GM23338 (cell line): ENCODE measurements at regions not wholly inside any gene's neighbourhood (a gene's known extent, or its start where the extent isn't known, plus 50 kb on each side); places are given as distances from the start of the nearest gene placed in this dataset.

Source experiments
- ATAC-seq: fragments of 200-7000 bp; cut with Tn5 transposase; 3 replicates; pipeline ENCODE4 v1.9.1; 2020
- DNase-seq: peaks from one replicate; pipeline ENCODE4 v3.0.0-alpha.2; 2015; ENCODE audit warnings: low spot score
- H2AFZ ChIP-seq: fragments of 200-600 bp; sonication (generic); 2 replicates; pipeline ENCODE4 v1.8.0; 2016; ENCODE audit warnings: antibody characterized with exemption, mild to moderate bottlenecking, moderate library complexity
- H3F3A ChIP-seq: fragments of 200-600 bp; sonication (generic); replicated peaks from 2 replicates; pipeline ENCODE4 v1.8.0; 2017; ENCODE audit warnings: antibody characterized with exemption, mixed run types, low read depth
- H3K27ac ChIP-seq: fragments of 200-600 bp; sonication (generic); 2 replicates; pipeline ENCODE4 v1.6.1; 2016; ENCODE audit warnings: low read depth
- H3K27me3 ChIP-seq: fragments of 200-600 bp; sonication (generic); 2 replicates; pipeline ENCODE4 v1.8.0; 2016; ENCODE audit warnings: mild to moderate bottlenecking, mixed run types, moderate library complexity; ENCODE audit not compliant: insufficient read depth
- H3K36me3 ChIP-seq: fragments of 200-600 bp; sonication (generic); 2 replicates; pipeline ENCODE4 v1.8.0; 2016; ENCODE audit warnings: mild to moderate bottlenecking; ENCODE audit not compliant: insufficient read depth
- H3K4me1 ChIP-seq: fragments of 200-600 bp; sonication (generic); 2 replicates; pipeline ENCODE4 v1.8.0; 2016; ENCODE audit warnings: mild to moderate bottlenecking, moderate library complexity; ENCODE audit not compliant: insufficient read depth
- H3K4me2 ChIP-seq: fragments of 200-600 bp; sonication (generic); 2 replicates; pipeline ENCODE4 v1.7.1; 2017; ENCODE audit warnings: mixed run types
- H3K4me3 ChIP-seq: fragments of 200-600 bp; sonication (generic); 2 replicates; pipeline ENCODE4 v1.6.1; 2016; ENCODE audit warnings: mixed run types
- H3K79me2 ChIP-seq: fragments of 200-600 bp; sonication (generic); replicated peaks from 2 replicates; pipeline ENCODE4 v1.8.0; 2017; ENCODE audit warnings: mild to moderate bottlenecking; ENCODE audit not compliant: insufficient read depth
- H3K9me2 ChIP-seq: fragments of 200-600 bp; sonication (generic); 2 replicates; pipeline ENCODE4 v1.8.0; 2017; ENCODE audit not compliant: insufficient read depth
- H4K20me1 ChIP-seq: fragments of 200-600 bp; sonication (generic); replicated peaks from 2 replicates; pipeline ENCODE4 v1.8.0; 2017; ENCODE audit warnings: mild to moderate bottlenecking; ENCODE audit not compliant: insufficient read depth
- H3K27ac Mint-ChIP-seq: 2 replicates; pipeline ENCODE4 v1.8.0; 2020; ENCODE audit warnings: inconsistent platforms, mild to moderate bottlenecking, moderate library complexity, mixed read lengths
- H3K27me3 Mint-ChIP-seq: 3 replicates; pipeline ENCODE4 v1.8.0; 2022; ENCODE audit warnings: low read depth, mild to moderate bottlenecking, moderate library complexity, mixed read lengths, inconsistent platforms; ENCODE audit not compliant: insufficient read depth, poor library complexity
- H3K36me3 Mint-ChIP-seq: 3 replicates; pipeline ENCODE4 v1.8.0; 2021; ENCODE audit warnings: low read depth, mild to moderate bottlenecking, inconsistent platforms, moderate library complexity, mixed read lengths
- H3K4me1 Mint-ChIP-seq: 3 replicates; pipeline ENCODE4 v1.8.0; 2020; ENCODE audit warnings: mild to moderate bottlenecking, inconsistent platforms, mixed read lengths
- H3K4me3 Mint-ChIP-seq: 3 replicates; pipeline ENCODE4 v1.8.0; 2021; ENCODE audit warnings: moderate library complexity, mild to moderate bottlenecking, inconsistent platforms, mixed read lengths
- H3K9me3 Mint-ChIP-seq: 3 replicates; pipeline ENCODE4 v1.8.0; 2020; ENCODE audit warnings: moderate library complexity, mild to moderate bottlenecking, inconsistent platforms, mixed read lengths
- JUNB ChIP-seq: IDR thresholded peaks from one replicate; pipeline ENCODE4 v1.6.1; 2016; ENCODE audit warnings: antibody characterized with exemption; ENCODE audit not compliant: unreplicated experiment
- NANOG ChIP-seq: IDR thresholded peaks from 2 replicates; pipeline ENCODE4 v1.6.1; 2016; ENCODE audit warnings: antibody characterized with exemption, borderline replicate concordance
- POLR2AphosphoS5 ChIP-seq: IDR thresholded peaks from 2 replicates; pipeline ENCODE4 v1.6.1; 2016; ENCODE audit warnings: antibody characterized with exemption, low read depth
- ZNF114 ChIP-seq: fragments of 250-450 bp; sonication (Bioruptor Pico); IDR thresholded peaks from 2 replicates; pipeline ENCODE4 v1.5.0; 2020; ENCODE audit warnings: mild to moderate bottlenecking, moderate library complexity
- TF ChIP-seq, protein P1 (sequence below): IDR thresholded peaks from 2 replicates; pipeline ENCODE4 v1.6.1; 2016; ENCODE audit warnings: antibody characterized with exemption
- TF ChIP-seq, protein P2 (sequence below), 2 experiments: fragments of 200-600 bp in 1 of 2; sonication (generic) in 1 of 2; conservative IDR thresholded peaks; 2 replicates each; pipeline versions ENCODE4 v1.5.1 to v1.6.1; 2016 to 2017; ENCODE audit warnings: antibody characterized with exemption in 2 of 2, low read depth in 2 of 2, mild to moderate bottlenecking in 2 of 2, moderate library complexity in 1 of 2
- TF ChIP-seq, protein P3 (sequence below): fragments of 250-450 bp; sonication (Bioruptor Pico); IDR thresholded peaks from 2 replicates; pipeline ENCODE4 v1.5.0; 2020; ENCODE audit warnings: mild to moderate bottlenecking, moderate library complexity

DNA sequence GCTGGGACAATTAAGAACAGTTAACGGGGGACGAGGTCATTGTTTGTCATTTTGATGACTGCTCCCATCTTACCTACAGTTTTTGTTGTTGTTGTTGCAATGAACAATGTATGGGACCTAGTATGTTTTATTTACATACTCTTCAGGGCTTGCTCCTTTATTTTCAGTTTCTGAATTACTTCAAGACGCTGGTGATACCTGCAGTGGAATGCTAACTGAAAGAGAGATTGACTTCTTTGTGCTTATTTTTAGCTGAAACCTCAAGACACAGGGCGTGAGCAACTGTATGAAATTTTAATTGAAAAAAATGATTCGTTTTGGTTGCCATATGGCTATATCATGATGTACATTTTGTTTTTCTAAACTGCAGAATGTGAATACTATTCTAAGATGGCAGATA, 297.9 kb downstream of the EDEM1 start:
- Histone ChIP-seq H2AFZ (no peak overlapping the region), H3K36me3 (peaks cover 5% of the 10 kb centered on the region; the same call in 1 of the 2 replicates)

More for the DNA sequence above, 297.9 kb downstream of the EDEM1 start:
- ATAC-seq (no peak), DNase-seq (no peak)
- TF ChIP-seq POLR2AphosphoS5 (no peak), ZNF114 (CRISPR knock-in tag) (no peak), JUNB (no peak), NANOG (no peak)
- TF ChIP-seq, protein P1, sequence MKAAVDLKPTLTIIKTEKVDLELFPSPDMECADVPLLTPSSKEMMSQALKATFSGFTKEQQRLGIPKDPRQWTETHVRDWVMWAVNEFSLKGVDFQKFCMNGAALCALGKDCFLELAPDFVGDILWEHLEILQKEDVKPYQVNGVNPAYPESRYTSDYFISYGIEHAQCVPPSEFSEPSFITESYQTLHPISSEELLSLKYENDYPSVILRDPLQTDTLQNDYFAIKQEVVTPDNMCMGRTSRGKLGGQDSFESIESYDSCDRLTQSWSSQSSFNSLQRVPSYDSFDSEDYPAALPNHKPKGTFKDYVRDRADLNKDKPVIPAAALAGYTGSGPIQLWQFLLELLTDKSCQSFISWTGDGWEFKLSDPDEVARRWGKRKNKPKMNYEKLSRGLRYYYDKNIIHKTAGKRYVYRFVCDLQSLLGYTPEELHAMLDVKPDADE, result no peak
- TF ChIP-seq, protein P2, sequence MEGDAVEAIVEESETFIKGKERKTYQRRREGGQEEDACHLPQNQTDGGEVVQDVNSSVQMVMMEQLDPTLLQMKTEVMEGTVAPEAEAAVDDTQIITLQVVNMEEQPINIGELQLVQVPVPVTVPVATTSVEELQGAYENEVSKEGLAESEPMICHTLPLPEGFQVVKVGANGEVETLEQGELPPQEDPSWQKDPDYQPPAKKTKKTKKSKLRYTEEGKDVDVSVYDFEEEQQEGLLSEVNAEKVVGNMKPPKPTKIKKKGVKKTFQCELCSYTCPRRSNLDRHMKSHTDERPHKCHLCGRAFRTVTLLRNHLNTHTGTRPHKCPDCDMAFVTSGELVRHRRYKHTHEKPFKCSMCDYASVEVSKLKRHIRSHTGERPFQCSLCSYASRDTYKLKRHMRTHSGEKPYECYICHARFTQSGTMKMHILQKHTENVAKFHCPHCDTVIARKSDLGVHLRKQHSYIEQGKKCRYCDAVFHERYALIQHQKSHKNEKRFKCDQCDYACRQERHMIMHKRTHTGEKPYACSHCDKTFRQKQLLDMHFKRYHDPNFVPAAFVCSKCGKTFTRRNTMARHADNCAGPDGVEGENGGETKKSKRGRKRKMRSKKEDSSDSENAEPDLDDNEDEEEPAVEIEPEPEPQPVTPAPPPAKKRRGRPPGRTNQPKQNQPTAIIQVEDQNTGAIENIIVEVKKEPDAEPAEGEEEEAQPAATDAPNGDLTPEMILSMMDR (conservative IDR thresholded peaks at IDR 0.05; ENCODE audit: low read depth in 2 of 2), result no peak
- TF ChIP-seq, protein P3, sequence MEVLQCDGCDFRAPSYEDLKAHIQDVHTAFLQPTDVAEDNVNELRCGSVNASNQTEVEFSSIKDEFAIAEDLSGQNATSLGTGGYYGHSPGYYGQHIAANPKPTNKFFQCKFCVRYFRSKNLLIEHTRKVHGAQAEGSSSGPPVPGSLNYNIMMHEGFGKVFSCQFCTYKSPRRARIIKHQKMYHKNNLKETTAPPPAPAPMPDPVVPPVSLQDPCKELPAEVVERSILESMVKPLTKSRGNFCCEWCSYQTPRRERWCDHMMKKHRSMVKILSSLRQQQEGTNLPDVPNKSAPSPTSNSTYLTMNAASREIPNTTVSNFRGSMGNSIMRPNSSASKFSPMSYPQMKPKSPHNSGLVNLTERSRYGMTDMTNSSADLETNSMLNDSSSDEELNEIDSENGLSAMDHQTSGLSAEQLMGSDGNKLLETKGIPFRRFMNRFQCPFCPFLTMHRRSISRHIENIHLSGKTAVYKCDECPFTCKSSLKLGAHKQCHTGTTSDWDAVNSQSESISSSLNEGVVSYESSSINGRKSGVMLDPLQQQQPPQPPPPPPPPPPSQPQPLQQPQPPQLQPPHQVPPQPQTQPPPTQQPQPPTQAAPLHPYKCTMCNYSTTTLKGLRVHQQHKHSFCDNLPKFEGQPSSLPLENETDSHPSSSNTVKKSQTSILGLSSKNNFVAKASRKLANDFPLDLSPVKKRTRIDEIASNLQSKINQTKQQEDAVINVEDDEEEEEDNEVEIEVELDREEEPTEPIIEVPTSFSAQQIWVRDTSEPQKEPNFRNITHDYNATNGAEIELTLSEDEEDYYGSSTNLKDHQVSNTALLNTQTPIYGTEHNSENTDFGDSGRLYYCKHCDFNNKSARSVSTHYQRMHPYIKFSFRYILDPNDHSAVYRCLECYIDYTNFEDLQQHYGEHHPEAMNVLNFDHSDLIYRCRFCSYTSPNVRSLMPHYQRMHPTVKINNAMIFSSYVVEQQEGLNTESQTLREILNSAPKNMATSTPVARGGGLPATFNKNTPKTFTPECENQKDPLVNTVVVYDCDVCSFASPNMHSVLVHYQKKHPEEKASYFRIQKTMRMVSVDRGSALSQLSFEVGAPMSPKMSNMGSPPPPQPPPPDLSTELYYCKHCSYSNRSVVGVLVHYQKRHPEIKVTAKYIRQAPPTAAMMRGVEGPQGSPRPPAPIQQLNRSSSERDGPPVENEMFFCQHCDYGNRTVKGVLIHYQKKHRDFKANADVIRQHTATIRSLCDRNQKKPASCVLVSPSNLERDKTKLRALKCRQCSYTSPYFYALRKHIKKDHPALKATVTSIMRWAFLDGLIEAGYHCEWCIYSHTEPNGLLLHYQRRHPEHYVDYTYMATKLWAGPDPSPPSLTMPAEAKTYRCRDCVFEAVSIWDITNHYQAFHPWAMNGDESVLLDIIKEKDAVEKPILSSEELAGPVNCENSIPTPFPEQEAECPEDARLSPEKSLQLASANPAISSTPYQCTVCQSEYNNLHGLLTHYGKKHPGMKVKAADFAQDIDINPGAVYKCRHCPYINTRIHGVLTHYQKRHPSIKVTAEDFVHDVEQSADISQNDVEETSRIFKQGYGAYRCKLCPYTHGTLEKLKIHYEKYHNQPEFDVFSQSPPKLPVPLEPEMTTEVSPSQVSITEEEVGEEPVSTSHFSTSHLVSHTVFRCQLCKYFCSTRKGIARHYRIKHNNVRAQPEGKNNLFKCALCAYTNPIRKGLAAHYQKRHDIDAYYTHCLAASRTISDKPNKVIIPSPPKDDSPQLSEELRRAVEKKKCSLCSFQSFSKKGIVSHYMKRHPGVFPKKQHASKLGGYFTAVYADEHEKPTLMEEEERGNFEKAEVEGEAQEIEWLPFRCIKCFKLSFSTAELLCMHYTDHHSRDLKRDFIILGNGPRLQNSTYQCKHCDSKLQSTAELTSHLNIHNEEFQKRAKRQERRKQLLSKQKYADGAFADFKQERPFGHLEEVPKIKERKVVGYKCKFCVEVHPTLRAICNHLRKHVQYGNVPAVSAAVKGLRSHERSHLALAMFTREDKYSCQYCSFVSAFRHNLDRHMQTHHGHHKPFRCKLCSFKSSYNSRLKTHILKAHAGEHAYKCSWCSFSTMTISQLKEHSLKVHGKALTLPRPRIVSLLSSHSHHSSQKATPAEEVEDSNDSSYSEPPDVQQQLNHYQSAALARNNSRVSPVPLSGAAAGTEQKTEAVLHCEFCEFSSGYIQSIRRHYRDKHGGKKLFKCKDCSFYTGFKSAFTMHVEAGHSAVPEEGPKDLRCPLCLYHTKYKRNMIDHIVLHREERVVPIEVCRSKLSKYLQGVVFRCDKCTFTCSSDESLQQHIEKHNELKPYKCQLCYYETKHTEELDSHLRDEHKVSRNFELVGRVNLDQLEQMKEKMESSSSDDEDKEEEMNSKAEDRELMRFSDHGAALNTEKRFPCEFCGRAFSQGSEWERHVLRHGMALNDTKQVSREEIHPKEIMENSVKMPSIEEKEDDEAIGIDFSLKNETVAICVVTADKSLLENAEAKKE, result no peak
- no peaks in the 10 kb centered on the region for H3F3A ChIP-seq
- no peaks in the 10 kb centered on the region for H3K79me2 ChIP-seq
- H3K27ac ChIP-seq, result no peak overlapping the region
- no peaks in the 10 kb centered on the region for H3K4me1 ChIP-seq
- H3K4me2 ChIP-seq, result no peak overlapping the region
- no peaks in the 10 kb centered on the region for H4K20me1 ChIP-seq
- no peaks in the 10 kb centered on the region for H3K9me2 ChIP-seq
- H3K4me3 ChIP-seq, result no peak overlapping the region
- H3K4me3 Mint-ChIP-seq, result no peak overlapping the region
- H3K4me1 Mint-ChIP-seq, result no peaks in the 10 kb centered on the region
- H3K27me3 ChIP-seq, result no peaks in the 10 kb centered on the region
- H3K27me3 Mint-ChIP-seq, result peaks cover 2% of the 10 kb centered on the region
- peaks cover 77% of the 10 kb centered on the region for H3K9me3 Mint-ChIP-seq
- peaks cover 6% of the 10 kb centered on the region; the same call in 2 of the 3 replicates for H3K36me3 Mint-ChIP-seq
- no peak overlapping the region for H3K27ac Mint-ChIP-seq
